H9 (cell line): ENCODE measurements at regions not wholly inside any gene's neighbourhood (a gene's known extent, or its start where the extent isn't known, plus 50 kb on each side); places are given as distances from the start of the nearest gene placed in this dataset.

Source experiments
- DNase-seq: peaks from one replicate; pipeline ENCODE4 v3.0.0-alpha.2; 2017
- H2AFZ ChIP-seq: one replicate; pipeline ENCODE4 v1.6.1; 2013; ENCODE audit warnings: mild to moderate bottlenecking, low read length, control low read depth, moderate library complexity
- H2AK5ac ChIP-seq: 2 replicates; pipeline ENCODE4 v1.6.1; 2013; ENCODE audit warnings: low read length, control low read depth, mixed read lengths; ENCODE audit not compliant: insufficient read length
- H2BK120ac ChIP-seq: one replicate; pipeline ENCODE4 v1.6.1; 2013; ENCODE audit warnings: low read depth, mild to moderate bottlenecking, low read length, control low read depth, inconsistent platforms; ENCODE audit not compliant: poor library complexity, severe bottlenecking
- H2BK12ac ChIP-seq: 2 replicates; pipeline ENCODE4 v1.6.1; 2013; ENCODE audit warnings: low read length, control low read depth, mixed read lengths, low read depth; ENCODE audit not compliant: insufficient read length
- H2BK15ac ChIP-seq: 2 replicates; pipeline ENCODE4 v1.6.1; 2013; ENCODE audit warnings: low read depth, low read length, control low read depth
- H2BK20ac ChIP-seq: one replicate; pipeline ENCODE4 v1.6.1; 2013; ENCODE audit warnings: low read depth, mild to moderate bottlenecking, low read length, control low read depth, inconsistent platforms; ENCODE audit not compliant: poor library complexity, severe bottlenecking
- H2BK5ac ChIP-seq: 2 replicates; pipeline ENCODE4 v1.6.1; 2013; ENCODE audit warnings: low read length, control low read depth, mixed read lengths; ENCODE audit not compliant: insufficient read length
- H3K14ac ChIP-seq: 2 replicates; pipeline ENCODE4 v1.6.1; 2013; ENCODE audit warnings: low read length, control low read depth; ENCODE audit not compliant: insufficient read depth
- H3K18ac ChIP-seq: 2 replicates; pipeline ENCODE4 v1.6.1; 2013; ENCODE audit warnings: low read depth, mild to moderate bottlenecking, mixed read lengths, low read length, control low read depth; ENCODE audit not compliant: insufficient read length
- H3K23ac ChIP-seq: 2 replicates; pipeline ENCODE4 v1.6.1; 2013; ENCODE audit warnings: low read length, control low read depth, mixed read lengths, low read depth; ENCODE audit not compliant: insufficient read length
- H3K23me2 ChIP-seq: 2 replicates; pipeline ENCODE4 v1.6.1; 2013; ENCODE audit warnings: low read depth, mild to moderate bottlenecking, mixed read lengths, low read length, control low read depth; ENCODE audit not compliant: insufficient read length, poor library complexity, severe bottlenecking
- H3K27ac ChIP-seq: 2 replicates; pipeline ENCODE4 v1.5.1; 2013; ENCODE audit warnings: low read length, control low read depth, mixed read lengths, low read depth; ENCODE audit not compliant: insufficient read length
- H3K27me3 ChIP-seq: 2 replicates; pipeline ENCODE4 v1.6.1; 2013; ENCODE audit warnings: low read length, control low read depth, inconsistent platforms; ENCODE audit not compliant: insufficient read depth
- H3K4ac ChIP-seq: 2 replicates; pipeline ENCODE4 v1.6.1; 2013; ENCODE audit warnings: low read depth, mild to moderate bottlenecking, control low read depth, inconsistent platforms, low read length, moderate library complexity
- H3K4me1 ChIP-seq: 2 replicates; pipeline ENCODE4 v1.6.1; 2013; ENCODE audit warnings: low read length, control low read depth, inconsistent platforms; ENCODE audit not compliant: insufficient read depth
- H3K4me2 ChIP-seq: 2 replicates; pipeline ENCODE4 v1.6.1; 2013; ENCODE audit warnings: low read length, control low read depth, mixed read lengths; ENCODE audit not compliant: insufficient read length, insufficient read depth
- H3K56ac ChIP-seq: 2 replicates; pipeline ENCODE4 v1.6.1; 2013; ENCODE audit warnings: low read depth, mild to moderate bottlenecking, mixed read lengths, low read length, control low read depth; ENCODE audit not compliant: insufficient read length
- H3K79me1 ChIP-seq: 2 replicates; pipeline ENCODE4 v1.6.1; 2013; ENCODE audit warnings: low read depth, mild to moderate bottlenecking, moderate library complexity, low read length, control low read depth, inconsistent platforms; ENCODE audit not compliant: insufficient read depth, poor library complexity, severe bottlenecking
- H3K79me2 ChIP-seq: 2 replicates; pipeline ENCODE4 v1.6.1; 2013; ENCODE audit warnings: low read length, control low read depth, inconsistent platforms; ENCODE audit not compliant: insufficient read depth
- H3K9ac ChIP-seq: 2 replicates; pipeline ENCODE4 v1.6.1; 2013; ENCODE audit warnings: low read length, control low read depth, mixed read lengths; ENCODE audit not compliant: insufficient read length; ENCODE audit errors: extremely low read depth
- H3K9me3 ChIP-seq: one replicate; pipeline ENCODE4 v1.6.1; 2013; ENCODE audit warnings: low read depth, low read length, inconsistent platforms; ENCODE audit not compliant: control insufficient read depth
- H3T11ph ChIP-seq: one replicate; pipeline ENCODE4 v1.6.1; 2013; ENCODE audit warnings: mild to moderate bottlenecking, low read length, control low read depth, inconsistent platforms
- H4K20me1 ChIP-seq: one replicate; pipeline ENCODE4 v1.6.1; 2013; ENCODE audit not compliant: control insufficient read depth, insufficient read length, insufficient read depth
- H4K5ac ChIP-seq: 2 replicates; pipeline ENCODE4 v1.6.1; 2013; ENCODE audit warnings: low read depth, mild to moderate bottlenecking, mixed read lengths, low read length, control low read depth; ENCODE audit not compliant: insufficient read length
- H4K8ac ChIP-seq: replicated peaks from 2 replicates; pipeline ENCODE4 v1.6.1; 2013; ENCODE audit warnings: low read length, control low read depth, mixed read lengths, low read depth; ENCODE audit not compliant: insufficient read length
- H4K91ac ChIP-seq: 2 replicates; pipeline ENCODE4 v1.6.1; 2013; ENCODE audit warnings: low read depth, mild to moderate bottlenecking, moderate library complexity, mixed read lengths, low read length, control low read depth; ENCODE audit not compliant: insufficient read length
- H3K27ac Mint-ChIP-seq, 3 experiments: 2 replicates in 2 of 3; 3 replicates in 1 of 3; pipeline ENCODE4 v1.8.0; 2020 to 2021; ENCODE audit warnings: mixed read lengths in 3 of 3, mild to moderate bottlenecking in 1 of 3, moderate library complexity in 1 of 3
- H3K27me3 Mint-ChIP-seq: 2 replicates; pipeline ENCODE4 v1.8.0; 2021; ENCODE audit warnings: low read depth, mild to moderate bottlenecking, moderate library complexity, mixed read lengths
- H3K36me3 Mint-ChIP-seq, 3 experiments: 2 replicates in 2 of 3; 3 replicates in 1 of 3; pipeline ENCODE4 v1.8.0; 2020 to 2021; ENCODE audit warnings: low read depth in 3 of 3, mixed read lengths in 3 of 3; ENCODE audit not compliant: insufficient read depth in 1 of 3
- H3K4me1 Mint-ChIP-seq, 2 experiments: 2 replicates each; pipeline ENCODE4 v1.8.0; 2020; ENCODE audit warnings: mixed read lengths in 2 of 2
- H3K4me3 Mint-ChIP-seq, 2 experiments: 2 replicates in 1 of 2; 3 replicates in 1 of 2; pipeline ENCODE4 v1.8.0; 2020 to 2021; ENCODE audit warnings: mild to moderate bottlenecking in 2 of 2, mixed read lengths in 2 of 2, moderate library complexity in 1 of 2
- H3K9me3 Mint-ChIP-seq, 2 experiments: 2 replicates in 1 of 2; 3 replicates in 1 of 2; pipeline ENCODE4 v1.8.0; 2020; ENCODE audit warnings: mild to moderate bottlenecking in 2 of 2, mixed read lengths in 2 of 2, moderate library complexity in 1 of 2
- WGBS: extraction: QIAGEN DNeasy Blood & Tissue Kit; methylation state at CpG from one replicate; pipeline ENCODE4 v1.1.7; 2013; ENCODE audit warnings: missing lambda C conversion rate, low lambda C conversion rate, mixed read lengths; ENCODE audit not compliant: insufficient read length; ENCODE audit errors: extremely low coverage; 5-methylcytosine and 5-hydroxymethylcytosine counted together
- TF ChIP-seq, protein P1 (sequence below): fragments of 200-600 bp; sonication (generic); conservative IDR thresholded peaks from 3 replicates; pipeline ENCODE4 v1.8.0; 2021; ENCODE audit warnings: antibody characterized with exemption, mild to moderate bottlenecking

DNA sequence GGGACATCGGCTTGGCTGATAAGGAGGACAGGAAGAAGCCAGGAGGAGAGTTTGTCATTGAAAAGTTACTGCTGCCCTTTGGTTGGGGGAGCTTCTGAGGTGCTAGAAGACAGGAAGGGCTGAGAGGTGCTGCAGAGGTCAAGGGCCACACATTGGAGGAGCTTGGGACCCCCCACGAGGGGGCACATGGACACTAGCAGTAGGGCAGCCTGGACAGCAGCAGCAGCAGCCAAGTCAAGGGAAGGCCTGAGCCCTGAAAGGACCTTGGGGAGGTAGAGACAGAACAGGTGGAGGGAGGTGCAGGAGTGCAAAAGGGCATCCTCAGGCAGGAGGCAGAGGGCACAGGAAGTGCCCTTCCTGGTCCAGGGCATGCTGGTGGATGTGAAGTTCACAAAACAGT lies 439.7 kb upstream of the IGFBP3 start:
- Mint-ChIP-seq H3K27me3 (no peaks in the 10 kb centered on the region), H3K36me3 (no peaks in the 10 kb centered on the region), H3K4me1 (peaks cover 9 to 15% of the 10 kb centered on the region in 2 experiments), H3K9me3 (no peaks in the 10 kb centered on the region), H3K27ac (no peak overlapping the region), H3K4me3 (no peak overlapping the region)
- Histone ChIP-seq H3K27ac (no peak overlapping the region), H3K9ac (no peak overlapping the region), H4K8ac (no peak overlapping the region), H3K9me3 (no peaks in the 10 kb centered on the region), H3K27me3 (no peaks in the 10 kb centered on the region), H3K79me1 (no peaks in the 10 kb centered on the region), H2BK15ac (no peak overlapping the region), H3K23me2 (no peaks in the 10 kb centered on the region), H3K4me2 (no peak overlapping the region), H3K14ac (no peak overlapping the region), H3T11ph (no peak overlapping the region), H2AK5ac (no peak overlapping the region), H3K4me1 (no peaks in the 10 kb centered on the region), H4K20me1 (no peaks in the 10 kb centered on the region), H4K91ac (no peak overlapping the region), H3K4ac (no peak overlapping the region), H2AFZ (no peak overlapping the region), H4K5ac (no peak overlapping the region), H3K18ac (no peak overlapping the region), H2BK12ac (no peak overlapping the region), H3K23ac (no peak overlapping the region), H2BK120ac (no peak overlapping the region), H3K56ac (no peak overlapping the region), H2BK5ac (no peak overlapping the region), H2BK20ac (no peak overlapping the region), H3K79me2 (no peaks in the 10 kb centered on the region)
- TF ChIP-seq, protein P1, sequence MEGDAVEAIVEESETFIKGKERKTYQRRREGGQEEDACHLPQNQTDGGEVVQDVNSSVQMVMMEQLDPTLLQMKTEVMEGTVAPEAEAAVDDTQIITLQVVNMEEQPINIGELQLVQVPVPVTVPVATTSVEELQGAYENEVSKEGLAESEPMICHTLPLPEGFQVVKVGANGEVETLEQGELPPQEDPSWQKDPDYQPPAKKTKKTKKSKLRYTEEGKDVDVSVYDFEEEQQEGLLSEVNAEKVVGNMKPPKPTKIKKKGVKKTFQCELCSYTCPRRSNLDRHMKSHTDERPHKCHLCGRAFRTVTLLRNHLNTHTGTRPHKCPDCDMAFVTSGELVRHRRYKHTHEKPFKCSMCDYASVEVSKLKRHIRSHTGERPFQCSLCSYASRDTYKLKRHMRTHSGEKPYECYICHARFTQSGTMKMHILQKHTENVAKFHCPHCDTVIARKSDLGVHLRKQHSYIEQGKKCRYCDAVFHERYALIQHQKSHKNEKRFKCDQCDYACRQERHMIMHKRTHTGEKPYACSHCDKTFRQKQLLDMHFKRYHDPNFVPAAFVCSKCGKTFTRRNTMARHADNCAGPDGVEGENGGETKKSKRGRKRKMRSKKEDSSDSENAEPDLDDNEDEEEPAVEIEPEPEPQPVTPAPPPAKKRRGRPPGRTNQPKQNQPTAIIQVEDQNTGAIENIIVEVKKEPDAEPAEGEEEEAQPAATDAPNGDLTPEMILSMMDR, result no peak
- DNase-seq, result no peak
- WGBS, result no CpG with 5 or more reads among the region's 2 CpGs
